ENCODE measurements at regions not wholly inside any gene's neighbourhood (a gene's known extent, or its start where the extent isn't known, plus 50 kb on each side); places are given as distances from the start of the nearest gene placed in this dataset.

- DNase-seq = no peak
These were observed 500.0 kb downstream of the SPRY1 start for GRCh38 chr4:123896446-123897071.

DNA sequence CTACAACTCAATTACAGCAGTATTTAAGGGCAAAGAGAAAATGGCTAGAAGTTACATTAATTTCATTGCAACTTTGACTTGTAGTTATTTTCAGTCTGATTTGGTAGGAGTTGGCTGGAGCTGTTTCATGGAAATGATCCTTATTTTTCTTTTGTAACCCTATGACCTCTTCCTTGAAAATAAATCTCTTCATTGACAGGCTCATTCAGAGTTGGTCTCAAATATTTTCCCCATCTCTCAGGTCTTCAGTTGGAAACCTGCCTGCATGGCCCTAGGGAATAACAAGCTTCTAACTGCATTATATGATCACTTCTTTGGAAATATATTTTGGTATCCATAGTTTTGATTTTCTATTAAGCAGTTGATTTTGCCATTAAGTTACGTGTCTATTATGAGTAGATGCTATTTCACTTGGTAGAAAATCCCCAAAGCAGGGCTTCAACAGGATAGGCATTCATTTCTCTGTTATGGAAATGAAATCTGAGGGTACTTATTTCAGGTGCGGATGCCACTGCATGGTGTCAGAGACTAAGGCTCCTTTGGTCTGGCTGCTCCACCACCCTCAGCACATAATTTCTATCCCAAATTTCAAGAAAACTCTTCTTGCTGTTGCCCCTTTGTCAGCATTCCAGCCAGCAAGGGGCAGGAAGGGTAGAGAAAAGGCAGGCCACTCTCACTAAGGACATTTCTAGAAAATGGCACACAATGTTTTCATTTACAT, 502.5 kb downstream of the SPRY1 start:
- no peak for DNase-seq

DNA sequence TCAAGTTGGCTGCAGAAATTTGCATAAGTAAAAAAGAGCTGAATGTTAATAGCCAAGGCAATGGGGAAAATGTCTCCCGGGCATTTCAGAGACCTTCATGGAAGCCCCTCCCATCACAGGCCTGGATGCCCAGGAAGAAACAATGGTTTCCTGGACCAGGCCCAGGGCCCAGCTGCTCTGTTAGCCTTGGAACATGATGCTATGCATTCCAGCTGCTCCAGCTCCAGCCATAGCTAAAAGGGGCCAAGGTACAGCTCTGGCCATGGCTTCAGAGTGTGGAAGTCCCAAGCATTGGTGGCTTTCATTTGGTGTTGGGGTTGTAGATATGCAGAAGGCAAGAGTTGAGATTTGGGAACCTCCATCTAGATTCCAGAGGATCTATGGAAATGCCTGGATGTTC, 508.3 kb downstream of the SPRY1 start:
- DNase-seq = no peak

DNA sequence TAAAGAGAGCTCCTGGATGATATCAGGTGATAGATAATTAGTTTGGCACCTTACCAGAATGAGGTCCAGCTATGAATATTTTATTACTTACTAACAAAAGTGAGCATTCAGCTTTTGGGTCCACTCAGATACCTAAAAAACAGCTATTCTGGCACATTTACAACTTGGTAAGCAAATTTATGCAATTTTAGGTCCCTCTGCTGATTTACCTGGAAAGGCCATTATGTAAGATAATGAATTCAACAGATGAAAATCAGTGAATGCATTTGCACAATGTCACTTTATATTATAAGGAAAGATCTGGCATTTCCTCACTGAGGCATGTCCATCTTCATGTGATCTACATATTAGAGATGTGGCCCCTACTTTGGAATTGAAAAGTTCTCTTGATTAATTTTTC, 517.0 kb downstream of the SPRY1 start:
- no peak for DNase-seq

- DNase-seq = no peak
These were observed 520.2 kb downstream of the SPRY1 start for GRCh38 chr4:123916821-123917220.

GRCh38 chr4:123919576-123920098, 523.0 kb downstream of the SPRY1 start:
- no peak for DNase-seq

DNA sequence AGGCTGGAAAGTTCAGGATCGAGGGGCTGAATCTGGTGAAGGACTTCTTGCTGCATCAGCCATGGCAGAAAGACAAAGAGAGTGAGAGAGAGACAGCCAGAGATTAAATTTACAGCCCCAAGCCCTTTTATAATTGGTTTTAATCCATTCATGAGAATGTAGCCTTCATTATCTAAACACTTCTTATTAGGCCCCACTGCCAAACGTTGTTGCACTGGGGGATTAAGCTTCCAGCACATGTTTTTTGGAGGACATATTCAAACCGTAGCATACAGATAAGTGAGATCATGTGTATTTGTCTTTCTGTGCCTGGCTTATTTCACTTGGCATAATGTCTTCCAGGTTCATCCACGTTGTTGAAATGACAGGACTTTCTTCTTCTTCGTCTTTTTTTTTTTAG, 524.7 kb downstream of the SPRY1 start:
- DNase-seq = no peak

GRCh38 chr4:123922847-123923246, 526.3 kb downstream of the SPRY1 start:
- no peak for DNase-seq

DNA sequence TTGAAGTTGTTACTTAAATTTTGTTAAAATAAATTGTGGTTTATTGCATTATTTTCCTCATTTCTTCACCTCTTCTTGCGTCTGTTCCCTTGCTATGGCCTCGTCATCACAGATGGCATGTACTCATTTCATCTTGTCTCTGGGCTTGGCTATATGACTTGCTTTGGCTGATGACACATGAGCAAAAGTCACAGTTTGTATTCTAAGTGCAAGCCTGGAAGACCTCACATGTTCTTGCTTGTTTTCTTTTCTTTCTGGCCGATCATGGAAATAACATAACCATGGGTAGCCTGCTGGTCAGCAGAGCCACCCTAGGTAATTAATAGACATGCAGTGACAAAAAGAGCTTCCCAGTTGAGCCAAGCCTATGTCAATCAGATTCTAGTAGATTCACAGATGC, 527.9 kb downstream of the SPRY1 start:
- DNase-seq = no peak

DNA sequence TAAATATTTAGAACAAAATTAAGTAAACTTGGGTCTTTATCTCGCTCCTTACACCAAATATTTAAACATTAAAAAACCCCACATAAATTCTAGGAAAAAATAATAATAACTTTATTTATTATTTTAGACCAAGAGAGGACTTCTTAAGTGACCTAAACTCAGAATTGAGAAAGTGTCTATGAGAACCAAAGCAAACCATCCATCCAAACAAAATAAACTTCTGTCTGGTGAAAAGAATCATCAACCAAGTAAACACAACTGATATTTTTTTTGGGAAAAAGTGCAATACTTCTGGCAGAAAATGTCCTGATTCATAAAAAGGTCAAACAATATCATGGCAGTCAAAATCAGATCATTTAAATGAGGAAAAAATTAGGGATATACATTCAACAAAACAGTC, 533.0 kb downstream of the SPRY1 start:
- DNase-seq = no peak

DNA sequence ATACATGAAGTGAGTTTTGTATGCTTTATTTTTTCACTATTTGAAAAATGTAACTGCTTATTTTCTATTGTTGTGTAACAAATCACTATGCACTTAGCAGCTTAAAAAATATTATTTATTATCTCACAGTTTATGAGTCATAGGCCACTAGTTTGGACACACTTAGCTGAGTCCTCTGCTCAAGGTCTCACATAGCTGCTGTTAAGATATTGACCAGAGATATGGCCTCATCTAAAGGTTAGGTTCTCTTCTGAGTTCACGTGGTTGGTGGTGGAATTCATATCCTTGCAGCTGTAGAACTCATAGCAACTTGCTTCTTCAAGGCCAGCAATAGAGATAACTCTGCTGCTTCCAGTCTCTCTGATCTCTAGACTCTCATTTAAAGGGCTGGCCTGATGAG, 534.4 kb downstream of the SPRY1 start:
- no peak for DNase-seq

DNA sequence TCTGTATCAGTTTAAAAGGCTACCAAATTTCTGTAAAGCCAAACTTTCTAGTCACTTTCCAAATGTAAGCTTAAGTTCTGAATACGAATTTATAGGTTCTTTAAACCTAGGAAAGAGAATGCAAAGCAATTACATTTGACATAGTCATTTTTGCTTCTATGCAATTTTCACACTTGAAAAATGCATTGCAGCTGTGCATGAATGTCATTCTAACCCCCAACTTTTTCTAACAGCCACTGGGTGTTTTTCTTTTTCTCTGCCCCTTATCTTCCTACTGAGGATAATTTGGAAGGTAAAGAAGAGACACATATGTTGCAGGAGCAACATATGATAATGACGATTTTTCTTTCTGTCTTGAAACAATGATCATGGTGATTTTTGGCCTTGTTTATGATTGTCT, 537.5 kb downstream of the SPRY1 start:
- DNase-seq = no peak

GRCh38 chr4:123936621-123937043, 540.0 kb downstream of the SPRY1 start:
- DNase-seq = no peak

GRCh38 chr4:123937581-123937980, 541.0 kb downstream of the SPRY1 start:
- peak; percentile 37 for DNase-seq

DNA sequence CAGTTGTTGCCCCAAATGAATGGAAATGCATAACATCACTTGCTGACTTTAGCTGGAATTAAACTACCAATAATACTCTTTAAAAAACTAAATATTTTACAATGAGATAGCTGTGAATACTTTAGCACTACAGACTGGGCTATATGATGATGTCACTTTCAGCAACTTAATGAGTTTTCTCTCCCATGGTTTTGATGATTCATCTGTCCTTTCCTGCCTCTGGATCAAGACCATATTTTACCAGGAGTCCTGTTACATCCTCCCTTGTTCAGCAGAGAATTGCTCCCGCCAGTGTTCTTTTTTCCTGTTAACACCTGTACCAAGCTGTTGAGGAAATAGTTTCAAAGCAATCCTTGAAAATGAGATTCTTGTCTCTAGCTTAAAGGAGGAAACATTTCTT, 543.0 kb downstream of the SPRY1 start:
- no peak for DNase-seq

DNA sequence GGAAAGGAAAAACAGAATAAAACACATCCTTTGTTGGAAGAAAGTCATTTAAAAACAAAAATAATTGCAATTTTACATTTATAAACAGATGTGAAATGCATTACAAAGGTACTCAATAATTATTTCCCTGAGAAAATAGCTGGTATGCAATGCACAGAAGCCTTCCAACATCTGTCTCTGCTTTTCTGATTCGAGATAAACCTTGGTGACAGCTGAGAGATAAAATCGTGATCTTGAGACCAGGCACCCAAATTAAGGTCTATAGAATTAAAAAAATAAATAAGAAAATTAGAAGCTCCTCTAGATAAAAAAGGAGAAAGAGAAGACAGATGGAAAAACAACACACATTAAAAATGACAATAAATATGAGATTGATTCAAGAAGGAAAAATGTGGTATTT, 544.0 kb downstream of the SPRY1 start:
- no peak for DNase-seq

- no peak for DNase-seq
These were observed 544.7 kb downstream of the SPRY1 start for GRCh38 chr4:123941306-123941705.

GRCh38 chr4:123943976-123944375, 547.4 kb downstream of the SPRY1 start:
- DNase-seq = no peak

DNA sequence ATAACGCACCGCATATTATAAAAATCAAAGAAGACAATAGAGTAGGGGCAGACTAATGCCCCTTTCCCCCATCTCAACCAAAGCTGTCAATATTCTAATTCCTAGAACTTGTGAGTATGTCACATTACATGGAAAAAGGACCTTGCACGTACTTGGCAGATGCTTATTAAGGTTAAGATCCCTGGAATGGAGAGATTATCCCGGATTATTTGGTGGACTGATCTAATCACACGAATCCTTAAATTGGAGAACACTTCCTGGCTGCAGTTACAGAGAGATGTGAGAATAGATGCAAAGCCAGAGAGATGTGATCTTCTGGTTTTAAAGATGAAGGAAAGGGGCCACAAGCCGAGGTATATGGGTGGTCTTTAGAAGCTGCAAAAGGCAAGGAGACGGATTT, 548.7 kb downstream of the SPRY1 start:
- no peak for DNase-seq

DNA sequence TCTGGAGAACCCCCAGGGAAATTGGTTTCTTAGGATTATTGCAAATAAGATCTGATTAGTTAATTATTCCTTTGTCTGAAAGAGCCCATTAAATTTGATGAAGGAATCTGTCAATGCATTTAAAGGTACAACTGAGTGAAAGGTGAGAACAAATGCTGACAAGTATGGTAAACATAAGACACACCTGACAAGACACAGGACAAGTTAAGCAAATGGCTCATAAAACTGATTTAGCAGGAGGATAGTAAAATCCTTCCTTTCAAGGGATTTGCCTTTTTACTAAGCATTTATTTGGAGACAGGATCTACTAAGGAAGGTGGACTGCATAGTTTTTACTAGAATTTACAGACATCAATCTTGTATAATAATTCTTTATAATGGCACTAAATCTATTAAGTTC, 553.9 kb downstream of the SPRY1 start:
- no peak for DNase-seq

GRCh38 chr4:123952530-123953274, 556.1 kb downstream of the SPRY1 start:
- DNase-seq = no peak

- DNase-seq = no peak
These were observed 557.0 kb downstream of the SPRY1 start for GRCh38 chr4:123953566-123953965.

- DNase-seq = no peak
These were observed 557.6 kb downstream of the SPRY1 start for GRCh38 chr4:123954220-123954619.
